Kidney capillary endothelial cell (primary cell): ENCODE measurements at regions not wholly inside any gene's neighbourhood (a gene's known extent, or its start where the extent isn't known, plus 50 kb on each side); places are given as distances from the start of the nearest gene placed in this dataset.
"Not testable (repeated sequence)": the region's sequence is repeated elsewhere in the genome, so short reads cannot be mapped to it uniquely, and the experiment has no call there.

Experiments used
- DNase-seq: peaks from one replicate; pipeline ENCODE4 v3.0.0-alpha.2; 2018; ENCODE audit warnings: low spot score

DNA sequence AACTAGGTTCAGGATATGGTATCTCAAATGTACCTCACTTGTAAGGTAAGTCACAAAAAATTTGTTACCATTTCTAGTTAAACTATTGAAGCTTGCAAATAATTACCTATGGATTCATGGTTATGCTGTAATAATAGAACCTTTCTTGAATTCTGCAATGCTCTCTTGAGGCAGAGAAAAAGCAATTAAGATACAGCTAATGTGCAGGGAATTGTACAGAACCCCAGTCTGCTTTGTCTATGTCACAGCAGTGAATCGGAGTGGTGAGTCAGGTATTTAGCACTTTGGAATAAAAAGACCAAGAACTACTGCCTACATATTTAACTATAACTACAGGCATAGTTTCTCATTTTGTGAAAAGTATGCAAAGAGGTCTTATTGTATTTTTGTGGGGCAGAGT lies 228.7 kb upstream of the GOT2 start:
- no peak for DNase-seq

GRCh38 chr16:58960484-58960883 lies 226.4 kb upstream of the GOT2 start:
- no peak for DNase-seq

DNA sequence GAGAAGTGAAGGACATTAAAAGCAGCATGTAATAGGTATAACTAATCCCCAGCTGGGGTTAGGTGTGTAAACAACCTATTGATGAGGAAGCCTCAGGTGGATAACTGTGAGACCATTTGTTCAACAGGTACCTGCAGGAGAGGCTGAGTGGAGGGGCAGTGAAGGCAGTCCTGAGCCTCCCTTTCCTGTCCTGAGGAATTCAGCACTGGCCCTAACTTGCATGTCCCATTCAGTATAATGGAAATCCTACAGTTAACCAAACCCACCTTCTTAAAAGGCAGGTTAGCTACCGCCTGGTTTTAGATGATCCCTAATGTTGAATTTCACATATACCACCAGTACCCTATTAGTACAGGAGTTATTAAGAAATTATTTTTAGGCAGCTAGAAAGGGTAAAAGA lies 225.9 kb upstream of the GOT2 start:
- no peak for DNase-seq

DNA sequence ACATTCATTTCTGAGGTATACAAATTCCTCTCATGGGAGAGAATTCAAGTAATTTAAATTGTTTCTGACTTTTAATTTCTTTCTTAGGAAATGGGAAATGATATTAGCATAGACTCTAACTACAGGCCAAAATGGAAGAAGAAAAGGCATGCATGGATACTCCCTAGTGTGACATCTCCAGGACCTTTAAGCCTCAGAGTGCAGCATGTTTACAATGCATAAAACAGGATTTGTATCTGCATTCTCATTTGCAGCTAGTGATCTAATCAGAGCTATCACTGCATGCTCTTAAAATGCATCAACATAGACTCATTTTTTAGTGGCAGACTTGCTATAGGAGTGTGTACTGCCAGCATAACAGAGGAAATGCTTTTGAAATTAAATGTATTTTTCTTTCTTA lies 224.6 kb upstream of the GOT2 start:
- no peak for DNase-seq

DNA sequence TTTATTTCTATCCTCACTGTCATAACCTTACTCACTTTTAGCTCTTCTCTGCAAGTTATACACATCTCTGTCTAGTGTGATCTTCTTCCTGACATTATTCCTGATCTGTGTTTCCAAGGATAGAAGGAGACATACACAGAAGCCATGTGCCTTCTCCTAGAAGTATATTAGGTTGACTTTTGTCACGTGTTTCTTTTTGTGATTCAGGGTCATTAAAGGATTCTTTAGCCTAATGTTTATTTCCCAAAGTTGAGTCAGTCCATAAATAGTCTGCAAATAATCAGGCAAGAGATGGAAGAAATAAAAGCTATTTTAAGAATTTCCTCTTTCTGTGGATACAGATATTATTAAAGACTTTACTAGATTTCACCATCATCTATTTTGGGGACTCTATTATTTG lies 214.1 kb upstream of the GOT2 start:
- DNase-seq: no peak

GRCh38 chr16:58940609-58941008 lies 206.5 kb upstream of the GOT2 start:
- no peak for DNase-seq

DNA sequence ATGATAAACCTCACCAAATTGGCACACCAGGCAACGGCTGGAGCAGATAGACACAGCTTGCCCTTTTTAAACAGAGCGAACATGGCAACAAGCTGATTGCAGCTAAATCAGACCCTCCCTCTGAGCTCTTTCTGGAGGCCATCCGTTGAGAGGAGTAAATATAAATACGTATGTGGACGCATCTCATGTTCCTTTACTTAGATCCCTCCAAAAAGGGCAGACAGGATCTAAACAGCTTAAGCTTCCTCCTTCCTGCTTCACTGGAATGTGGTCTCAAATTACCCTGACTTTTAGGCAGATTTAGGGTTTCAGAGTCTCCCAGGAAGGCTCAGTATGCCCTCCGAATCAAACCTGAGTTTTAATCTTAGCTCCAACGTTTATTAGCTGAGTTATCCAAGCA lies 204.7 kb upstream of the GOT2 start:
- DNase-seq: no peak

DNA sequence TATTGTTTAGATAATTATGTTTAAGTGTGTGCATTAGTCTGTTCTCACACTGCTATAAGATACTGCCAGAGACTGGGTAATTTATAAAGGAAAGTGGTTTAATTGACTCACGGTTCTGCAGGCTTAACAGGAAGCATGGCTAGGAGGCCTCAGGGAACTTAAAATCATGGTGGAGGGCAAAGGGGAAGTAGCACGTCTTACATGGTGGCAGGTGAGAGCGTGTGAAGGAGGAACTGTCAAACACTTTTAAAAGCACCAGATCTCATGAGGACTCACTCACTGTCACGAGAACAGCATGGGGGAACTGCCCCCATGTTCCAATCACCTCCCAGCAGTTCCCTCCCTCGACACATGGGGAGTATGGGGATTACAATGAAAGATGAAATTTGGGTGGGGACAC lies 203.5 kb upstream of the GOT2 start:
- no peak for DNase-seq

DNA sequence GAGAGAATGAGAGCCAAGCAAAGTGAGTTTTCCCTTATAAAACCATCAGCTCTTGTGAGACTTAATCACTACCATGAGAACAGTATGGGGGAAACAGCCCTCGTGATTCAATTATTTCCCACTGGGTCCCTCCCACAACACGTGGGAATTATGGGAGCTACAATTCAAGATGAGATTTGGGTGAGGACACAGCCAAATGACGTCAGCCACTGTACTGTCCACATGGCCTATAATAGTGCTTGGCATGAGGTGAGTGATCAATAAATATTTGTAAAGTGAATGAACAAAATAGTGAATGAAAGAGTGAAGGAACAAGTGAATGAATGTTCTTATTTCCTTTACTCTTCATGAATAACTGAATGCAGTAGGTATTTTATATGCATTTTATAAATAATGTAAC lies 199.1 kb upstream of the GOT2 start:
- DNase-seq: no peak

GRCh38 chr16:58931436-58931835 lies 197.3 kb upstream of the GOT2 start:
- DNase-seq: no peak

GRCh38 chr16:58923094-58923493 lies 189.0 kb upstream of the GOT2 start:
- DNase-seq: no peak

DNA sequence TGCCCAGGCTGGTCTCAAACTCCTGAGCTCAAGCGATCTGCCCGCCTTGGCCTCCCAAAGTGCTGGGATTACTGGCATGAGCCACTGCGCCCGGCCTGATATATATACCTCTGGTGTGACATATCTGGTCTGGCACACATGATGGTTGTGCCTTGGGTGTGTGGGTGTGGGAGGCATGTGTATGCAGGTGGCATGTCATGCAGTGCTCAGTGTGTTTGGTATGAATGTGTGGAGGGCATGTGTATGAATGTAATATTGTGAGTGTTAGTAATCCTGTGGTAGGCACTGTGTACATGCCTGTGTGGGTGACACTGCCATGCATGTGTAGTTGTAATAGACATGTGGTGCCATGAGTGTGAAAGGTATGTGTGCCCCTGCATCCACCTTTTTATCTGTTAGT lies 179.3 kb upstream of the GOT2 start:
- no peak for DNase-seq

GRCh38 chr16:58912571-58912970 lies 178.5 kb upstream of the GOT2 start:
- DNase-seq: no peak

DNA sequence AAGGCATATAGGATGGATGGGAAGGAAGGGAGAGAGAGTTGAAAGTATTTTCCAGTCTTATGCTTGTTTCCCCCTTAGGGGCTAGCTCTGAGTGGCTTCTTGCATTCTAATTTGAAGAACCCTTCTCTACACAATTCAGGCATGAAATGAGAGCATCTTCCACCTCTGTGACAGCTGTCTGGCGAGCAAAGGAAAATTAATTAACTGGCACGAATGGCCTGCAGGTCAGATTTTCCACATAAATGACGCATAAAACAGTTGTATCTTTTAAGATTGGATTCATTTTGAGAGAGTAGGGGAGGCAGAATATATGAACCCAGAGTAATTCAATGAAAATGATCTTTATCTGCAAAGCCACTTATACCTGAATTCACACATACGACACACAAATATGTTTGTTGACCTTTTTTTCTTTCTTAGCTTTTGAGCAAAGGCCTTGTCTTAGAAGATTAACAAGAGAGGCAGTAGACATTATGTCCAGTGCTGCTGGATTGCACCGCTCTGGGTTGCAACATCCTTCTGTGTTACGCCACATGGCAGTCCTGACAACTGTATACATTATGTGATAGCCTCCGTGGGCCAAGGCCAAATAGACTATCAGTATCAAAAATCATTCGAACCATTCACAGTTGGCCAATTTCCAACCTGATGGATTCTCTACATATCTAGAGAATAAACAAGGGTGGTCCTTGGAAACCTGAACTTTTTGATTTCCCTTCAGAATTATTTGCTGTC lies 173.0 kb upstream of the GOT2 start:
- no peak for DNase-seq

DNA sequence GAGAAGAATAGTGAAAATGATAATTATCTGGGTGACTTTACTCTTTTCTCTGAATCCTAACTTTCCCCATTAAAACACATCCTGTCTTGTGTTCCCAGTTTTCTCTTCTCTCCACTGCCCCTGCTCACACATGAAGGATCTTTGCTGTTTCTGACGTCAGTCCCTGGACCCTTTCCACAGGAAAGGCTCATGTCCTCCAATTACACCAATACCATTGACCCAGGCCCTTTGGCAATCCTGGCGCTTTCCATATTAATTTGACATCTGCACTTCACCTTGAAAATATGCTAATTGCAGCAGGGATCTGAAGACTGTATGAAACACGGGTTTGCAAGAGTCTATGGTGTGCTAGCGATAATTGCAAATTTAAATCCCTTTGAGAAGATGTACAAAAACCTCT lies 170.2 kb upstream of the GOT2 start:
- no peak for DNase-seq

DNA sequence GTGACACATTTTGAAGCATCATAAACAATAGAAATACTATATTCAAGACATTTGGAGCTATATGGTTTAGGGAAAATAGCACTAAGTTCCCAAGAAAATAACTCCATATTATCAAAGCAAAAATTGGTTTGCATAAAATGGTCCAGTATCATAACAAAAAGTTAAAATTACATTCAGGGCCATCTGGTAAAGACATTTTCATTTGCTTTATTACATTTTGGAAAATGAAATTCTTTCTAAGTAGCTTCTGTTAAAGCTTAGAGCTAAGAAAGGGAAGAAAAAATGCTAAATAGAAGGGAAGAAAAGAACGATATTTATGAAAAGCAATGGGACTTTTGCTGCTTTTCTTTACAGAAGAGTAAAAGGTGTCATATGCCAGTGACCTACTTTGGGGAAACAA lies 155.4 kb upstream of the GOT2 start:
- no peak for DNase-seq

DNA sequence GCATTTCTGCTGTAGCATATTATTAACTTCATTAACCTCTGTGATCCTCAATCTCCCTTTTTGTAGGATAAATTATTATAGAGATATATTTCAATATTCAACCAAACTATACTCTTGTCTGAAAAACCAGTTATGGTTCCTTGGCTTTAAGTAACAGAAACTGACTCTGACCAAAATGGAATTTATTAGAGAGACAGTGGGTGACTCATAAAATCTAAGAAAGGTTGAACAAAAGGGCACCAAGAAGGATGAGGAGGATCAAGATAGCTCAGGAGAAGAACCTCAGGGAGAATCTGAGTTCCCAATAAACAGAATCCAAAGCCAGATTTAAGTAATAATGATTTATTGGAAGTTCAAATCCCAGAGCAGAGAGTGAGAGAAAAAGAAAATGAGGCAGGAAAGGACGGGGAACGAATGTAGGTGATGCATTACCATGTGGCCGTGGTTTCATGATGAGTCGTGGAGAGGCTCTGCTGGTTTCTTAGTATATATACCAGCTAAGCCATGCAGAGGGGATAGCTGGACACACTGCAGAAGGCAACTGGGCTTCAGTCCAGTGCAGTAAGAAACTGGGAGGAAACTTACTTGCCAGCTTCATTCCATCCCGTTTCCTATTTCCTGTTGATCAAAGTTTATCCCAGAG lies 151.5 kb upstream of the GOT2 start:
- no peak for DNase-seq

GRCh38 chr16:58884141-58884540 lies 150.0 kb upstream of the GOT2 start:
- no peak for DNase-seq

- DNase-seq: no peak
Observed at GRCh38 chr16:58883131-58883530, 149.0 kb upstream of the GOT2 start.

GRCh38 chr16:58882292-58882691 lies 148.2 kb upstream of the GOT2 start:
- no peak for DNase-seq

DNA sequence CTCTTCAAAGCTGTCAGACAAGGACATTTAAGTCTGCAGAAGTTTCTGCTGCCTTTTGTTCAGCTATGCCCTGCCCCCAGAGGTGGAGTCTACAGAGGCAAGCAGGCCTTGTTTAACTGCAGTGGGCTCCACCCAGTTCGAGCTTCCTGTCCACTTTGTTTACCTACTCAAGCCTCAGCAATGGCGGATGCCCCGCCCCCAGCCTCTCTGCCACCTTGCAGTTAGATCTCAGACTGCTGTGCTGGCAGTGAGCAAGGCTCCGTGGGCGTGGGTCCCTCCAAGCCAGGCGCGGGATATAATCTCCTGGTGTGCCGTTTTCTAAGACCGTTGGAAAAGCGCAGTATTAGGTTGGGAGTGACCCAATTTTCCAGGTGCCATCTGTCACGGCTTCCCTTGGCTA lies 144.5 kb upstream of the GOT2 start:
- not testable (repeated sequence) for DNase-seq

DNA sequence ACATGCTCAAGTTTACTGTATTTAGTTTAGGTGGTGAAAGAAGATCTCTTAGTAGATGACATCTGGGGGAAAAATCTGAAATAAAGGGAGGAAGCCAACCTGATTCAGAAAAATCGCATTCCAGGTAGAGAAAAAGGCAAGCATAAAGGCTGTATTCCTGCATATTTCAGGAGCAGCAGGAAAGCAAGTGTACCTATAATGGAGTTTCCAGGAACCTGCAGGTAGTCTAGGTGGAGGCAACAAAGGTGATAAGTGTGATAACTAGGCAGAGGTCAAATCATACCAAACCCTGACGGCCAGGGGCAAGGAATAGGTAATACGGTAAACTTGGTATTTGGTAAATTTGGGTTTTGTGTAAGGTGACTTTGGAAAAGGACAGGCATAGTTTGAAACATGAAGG lies 132.8 kb upstream of the GOT2 start:
- DNase-seq: no peak

DNA sequence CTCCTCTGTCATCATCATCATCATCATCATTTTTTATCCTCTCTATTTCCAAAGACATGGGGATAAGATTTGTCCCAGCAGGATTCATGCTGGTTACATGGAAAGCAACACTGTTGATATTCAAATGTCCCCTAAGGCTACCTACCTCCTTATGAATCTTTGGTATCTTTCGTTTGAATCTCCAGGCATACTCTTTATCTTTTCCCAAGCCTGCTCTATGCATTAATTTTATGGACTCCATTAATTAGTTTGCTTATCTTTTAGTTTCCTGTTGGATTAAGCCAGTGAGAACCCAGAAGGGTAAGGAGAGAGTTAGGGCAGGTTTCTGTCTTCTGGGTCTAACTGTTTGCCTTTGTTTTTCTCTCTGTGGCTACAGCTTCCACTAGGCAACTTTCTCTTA lies 129.6 kb upstream of the GOT2 start:
- no peak for DNase-seq

DNA sequence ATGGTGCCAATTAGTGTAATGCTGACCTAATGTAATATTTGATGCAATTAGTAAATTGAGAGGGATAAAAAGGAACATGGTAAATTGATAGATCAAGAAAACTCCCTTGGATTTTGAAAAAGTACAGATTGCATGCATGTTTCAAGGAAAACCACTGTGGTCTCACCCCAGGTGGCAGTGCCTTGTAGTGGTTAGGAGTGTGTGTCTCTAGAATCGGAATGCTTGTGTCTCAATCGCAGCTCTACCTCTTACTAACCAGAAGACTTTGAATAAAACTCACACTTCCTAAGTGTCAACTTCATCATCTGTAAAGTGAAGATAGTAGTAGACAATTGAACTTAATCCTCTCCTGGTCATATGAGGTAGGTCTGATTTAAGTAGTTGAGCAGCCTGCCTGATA lies 128.9 kb upstream of the GOT2 start:
- DNase-seq: no peak
